B cell (primary cell): ENCODE measurements at regions not wholly inside any gene's neighbourhood (a gene's known extent, or its start where the extent isn't known, plus 50 kb on each side); places are given as distances from the start of the nearest gene placed in this dataset.

Experiments used
- CTCF ChIP-seq: fragments of 200-600 bp; IDR thresholded peaks from one replicate; pipeline ENCODE4 v1.8.0; 2022; ENCODE audit warnings: antibody characterized with exemption, mild to moderate bottlenecking
- EZH2 ChIP-seq: IDR thresholded peaks from 2 replicates; pipeline ENCODE4 v1.6.1; 2012; ENCODE audit warnings: borderline replicate concordance, low read depth, mild to moderate bottlenecking, moderate library complexity, low read length; ENCODE audit not compliant: insufficient read depth, poor library complexity, severe bottlenecking

GRCh38 chrX:68942840-68943239 lies 114.0 kb downstream of the EFNB1 start:
- no peak for TF ChIP-seq CTCF
- TF ChIP-seq EZH2: no peak
